Muscle of leg (tissue), 3 donors: ENCODE measurements at regions not wholly inside any gene's neighbourhood (a gene's known extent, or its start where the extent isn't known, plus 50 kb on each side); places are given as distances from the start of the nearest gene placed in this dataset.
A peak's percentile ranks its signal among the peaks of the same experiment; 100 is the strongest.
"Not testable (repeated sequence)": the region's sequence is repeated elsewhere in the genome, so short reads cannot be mapped to it uniquely, and the experiment has no call there.

Experiments
- DNase-seq: peaks from one replicate; pipeline ENCODE4 v3.0.0; 2013
- H3K27ac ChIP-seq: one replicate; pipeline ENCODE4 v1.5.1; 2013; ENCODE audit warnings: mild to moderate bottlenecking, low read length, control low read depth
- H3K27me3 ChIP-seq: one replicate; pipeline ENCODE4 v1.6.1; 2013; ENCODE audit warnings: low read length; ENCODE audit not compliant: control insufficient read depth, insufficient read depth
- H3K36me3 ChIP-seq: one replicate; pipeline ENCODE4 v1.6.1; 2013; ENCODE audit warnings: low read length; ENCODE audit not compliant: control insufficient read depth, insufficient read depth
- H3K4me1 ChIP-seq: one replicate; pipeline ENCODE4 v1.6.1; 2013; ENCODE audit warnings: low read length; ENCODE audit not compliant: control insufficient read depth, insufficient read depth
- H3K4me3 ChIP-seq: one replicate; pipeline ENCODE4 v1.5.1; 2013; ENCODE audit warnings: low read length, control low read depth
- H3K9me3 ChIP-seq: replicated peaks from 2 replicates; pipeline ENCODE4 v1.6.1; 2013; ENCODE audit warnings: low read depth, low read length; ENCODE audit not compliant: control insufficient read depth
- WGBS: methylation state at CpG from one replicate; pipeline ENCODE4 v1.1.5; 2013; ENCODE audit warnings: missing lambda C conversion rate; ENCODE audit not compliant: insufficient coverage; 5-methylcytosine and 5-hydroxymethylcytosine counted together

DNA sequence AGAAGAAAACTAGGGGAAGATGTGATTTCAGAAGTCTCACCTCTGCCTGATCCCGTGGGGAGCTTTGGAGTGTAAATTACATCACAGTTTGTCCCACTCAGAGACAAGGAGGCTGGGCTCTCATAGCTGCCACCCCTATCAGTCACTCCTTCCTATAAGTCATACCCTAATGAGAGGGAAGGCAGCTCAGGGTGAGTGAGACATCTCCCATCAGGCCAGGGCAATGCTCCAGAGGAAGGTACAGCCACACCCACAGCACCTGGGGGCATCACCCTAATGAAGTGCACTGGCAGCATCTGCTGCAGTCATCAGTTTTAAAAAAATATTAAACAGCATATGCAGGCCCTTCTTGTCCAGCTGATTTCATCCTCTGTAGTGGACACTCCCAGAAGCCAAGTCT lies 223.1 kb upstream of the NBPF12 start:
- H3K27ac ChIP-seq, H3K9me3 ChIP-seq, DNase-seq, H3K27me3 ChIP-seq, H3K4me3 ChIP-seq, H3K4me1 ChIP-seq, H3K36me3 ChIP-seq: not testable (repeated sequence)
- WGBS: no CpG with 5 or more reads among the region's 1 CpG

DNA sequence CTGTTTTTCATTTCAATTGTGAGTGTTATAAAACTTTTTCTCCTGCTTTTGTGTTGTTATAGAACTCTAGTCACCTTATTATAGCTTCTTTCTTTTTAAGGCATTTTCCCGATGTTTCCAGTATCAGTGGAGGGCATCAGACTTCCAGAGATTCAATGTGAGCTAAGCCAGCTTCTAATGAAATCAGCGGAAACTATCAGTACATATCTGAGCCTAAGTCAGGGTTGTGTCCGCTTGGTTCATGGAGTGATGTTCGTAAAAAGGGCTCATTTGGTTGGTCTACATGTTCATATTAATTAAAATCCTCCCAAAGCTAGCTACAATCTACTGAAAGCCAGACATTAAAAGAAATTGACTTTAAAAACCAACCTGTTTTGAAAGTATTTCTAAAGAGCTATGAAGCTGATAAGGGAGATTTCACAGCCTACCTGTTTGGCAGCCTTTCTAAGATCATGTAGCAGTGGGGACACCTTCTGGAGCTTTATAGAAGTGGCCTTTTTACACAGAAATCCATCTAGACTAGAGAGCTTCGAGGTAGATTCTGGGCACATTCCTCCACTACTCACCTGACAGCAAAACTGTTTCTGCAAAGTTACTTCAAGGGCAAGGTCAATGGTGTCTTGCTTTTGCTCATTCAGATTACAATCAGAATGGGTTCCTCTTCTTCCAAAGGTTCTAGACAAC lies 227.1 kb upstream of the NBPF12 start:
- no CpG with 5 or more reads among the region's 5 CpGs for WGBS
- not testable (repeated sequence) for H3K4me1 ChIP-seq, H3K36me3 ChIP-seq, H3K27me3 ChIP-seq, H3K9me3 ChIP-seq, H3K4me3 ChIP-seq, H3K27ac ChIP-seq
- peak; percentile 26 for DNase-seq

DNA sequence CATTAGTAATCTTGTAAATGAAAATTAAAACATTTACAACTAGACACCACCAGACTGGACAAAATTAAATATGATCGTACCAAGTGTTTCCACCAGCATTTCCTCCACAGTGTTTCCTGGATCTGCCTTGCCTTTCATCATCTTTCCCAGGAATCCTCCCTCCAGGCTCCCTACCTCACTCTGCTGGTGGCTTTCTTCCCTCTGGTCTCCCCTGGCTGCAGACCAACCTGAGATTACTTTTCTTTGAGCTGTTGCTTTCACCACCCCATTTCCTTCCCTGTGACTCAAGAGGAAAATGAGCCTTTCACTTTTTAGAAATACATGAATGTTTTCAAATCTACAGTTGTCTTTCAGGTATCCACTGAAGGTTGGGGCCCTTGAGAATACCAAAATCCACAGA lies 228.8 kb upstream of the NBPF12 start:
- not testable (repeated sequence) for H3K27me3 ChIP-seq, H3K4me1 ChIP-seq, H3K4me3 ChIP-seq, H3K36me3 ChIP-seq, H3K9me3 ChIP-seq, H3K27ac ChIP-seq, DNase-seq
- no CpG with 5 or more reads among the region's 1 CpG for WGBS

GRCh38 chr1:146704162-146704724 lies 233.9 kb upstream of the NBPF12 start:
- H3K27ac ChIP-seq, H3K4me1 ChIP-seq, DNase-seq, H3K27me3 ChIP-seq, H3K36me3 ChIP-seq, H3K9me3 ChIP-seq, H3K4me3 ChIP-seq: not testable (repeated sequence)
- no CpG with 5 or more reads among the region's 2 CpGs for WGBS

DNA sequence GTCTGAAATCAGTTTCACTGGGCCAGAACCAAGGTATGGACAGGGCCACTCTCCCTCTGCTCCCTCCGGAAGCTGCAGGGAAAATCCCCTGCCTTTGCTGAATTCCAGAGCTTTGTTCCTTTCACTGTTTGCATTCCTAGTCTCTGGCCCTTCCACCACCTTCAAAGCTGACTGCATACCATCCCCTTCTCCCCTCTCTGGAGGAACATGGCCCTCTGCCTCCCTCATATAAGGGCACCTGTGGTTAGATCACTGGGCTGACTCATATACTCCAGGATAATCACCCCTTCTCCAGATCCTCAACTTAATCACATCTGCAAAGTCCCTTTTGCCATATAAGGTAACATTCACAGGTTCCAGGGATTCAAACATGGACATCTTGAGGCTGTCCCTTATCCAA lies 236.8 kb upstream of the NBPF12 start:
- H3K27me3 ChIP-seq, DNase-seq, H3K4me3 ChIP-seq, H3K4me1 ChIP-seq, H3K27ac ChIP-seq, H3K9me3 ChIP-seq, H3K36me3 ChIP-seq: not testable (repeated sequence)
- WGBS: no CpG with 5 or more reads among the region's 1 CpG

DNA sequence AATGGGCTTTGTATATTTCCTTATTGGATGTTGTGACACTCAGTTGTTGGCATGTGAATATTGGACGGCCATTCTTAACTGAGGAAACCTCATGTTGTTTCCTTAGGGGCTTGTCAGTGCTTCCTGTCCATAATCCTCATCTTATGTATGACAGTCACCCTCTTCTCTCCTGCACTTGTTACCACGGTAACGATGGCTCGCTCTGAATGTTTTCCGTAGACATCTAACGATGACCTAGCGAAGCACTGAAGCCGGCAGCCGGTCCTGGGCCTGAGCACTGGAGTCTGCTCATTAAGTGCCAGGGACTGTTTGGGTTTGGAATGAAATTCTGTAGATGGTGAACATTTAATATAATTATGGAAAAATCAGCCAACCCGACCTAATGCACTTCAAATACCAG lies 242.7 kb upstream of the NBPF12 start:
- H3K27me3 ChIP-seq, DNase-seq, H3K36me3 ChIP-seq, H3K4me1 ChIP-seq, H3K9me3 ChIP-seq, H3K4me3 ChIP-seq, H3K27ac ChIP-seq: not testable (repeated sequence)
- WGBS: no CpG with 5 or more reads among the region's 10 CpGs

DNA sequence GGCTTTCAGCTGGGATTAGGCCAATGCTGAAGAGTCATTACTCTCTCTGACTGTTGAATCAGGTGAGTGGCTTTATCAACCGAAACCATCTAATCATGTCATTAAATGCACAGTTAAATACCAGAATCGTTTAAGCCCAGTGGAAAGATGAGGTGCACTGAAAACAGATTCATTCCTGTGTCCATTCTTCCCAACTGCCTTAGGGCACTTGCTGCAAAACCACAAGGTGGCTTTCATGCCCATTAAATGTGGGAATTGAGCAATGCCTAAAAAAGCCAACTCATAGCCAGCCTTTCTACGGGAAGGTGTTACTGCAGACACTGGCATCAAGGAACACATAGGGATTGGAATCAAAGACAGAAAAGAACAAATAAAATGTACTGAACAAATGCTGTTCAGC lies 246.3 kb upstream of the NBPF12 start:
- H3K36me3 ChIP-seq, H3K27me3 ChIP-seq, H3K9me3 ChIP-seq, H3K27ac ChIP-seq, H3K4me3 ChIP-seq, H3K4me1 ChIP-seq, DNase-seq: not testable (repeated sequence)
- no CpG with 5 or more reads among the region's 3 CpGs for WGBS

DNA sequence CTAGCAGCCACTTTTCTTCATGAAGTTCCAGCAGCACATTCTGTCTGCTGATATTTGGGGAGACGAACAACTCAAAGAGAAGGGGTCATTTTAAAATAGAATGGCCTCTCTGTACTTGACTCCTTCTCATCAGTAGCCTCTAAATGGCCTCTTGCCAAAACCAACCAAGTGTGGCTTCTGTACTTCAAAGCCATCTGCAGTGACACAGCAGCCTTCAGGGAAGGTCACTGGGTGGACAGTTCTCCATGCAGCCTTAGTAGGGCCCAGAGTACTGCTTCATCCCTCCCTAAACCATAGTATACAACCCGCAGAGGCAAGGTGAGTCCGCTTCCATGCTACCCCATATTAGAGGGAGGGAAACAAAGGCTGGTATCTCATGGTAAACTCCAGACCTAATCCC lies 249.2 kb upstream of the NBPF12 start:
- H3K36me3 ChIP-seq, H3K4me1 ChIP-seq, DNase-seq, H3K27ac ChIP-seq, H3K4me3 ChIP-seq, H3K27me3 ChIP-seq, H3K9me3 ChIP-seq: not testable (repeated sequence)
- no CpG with 5 or more reads among the region's 3 CpGs for WGBS

DNA sequence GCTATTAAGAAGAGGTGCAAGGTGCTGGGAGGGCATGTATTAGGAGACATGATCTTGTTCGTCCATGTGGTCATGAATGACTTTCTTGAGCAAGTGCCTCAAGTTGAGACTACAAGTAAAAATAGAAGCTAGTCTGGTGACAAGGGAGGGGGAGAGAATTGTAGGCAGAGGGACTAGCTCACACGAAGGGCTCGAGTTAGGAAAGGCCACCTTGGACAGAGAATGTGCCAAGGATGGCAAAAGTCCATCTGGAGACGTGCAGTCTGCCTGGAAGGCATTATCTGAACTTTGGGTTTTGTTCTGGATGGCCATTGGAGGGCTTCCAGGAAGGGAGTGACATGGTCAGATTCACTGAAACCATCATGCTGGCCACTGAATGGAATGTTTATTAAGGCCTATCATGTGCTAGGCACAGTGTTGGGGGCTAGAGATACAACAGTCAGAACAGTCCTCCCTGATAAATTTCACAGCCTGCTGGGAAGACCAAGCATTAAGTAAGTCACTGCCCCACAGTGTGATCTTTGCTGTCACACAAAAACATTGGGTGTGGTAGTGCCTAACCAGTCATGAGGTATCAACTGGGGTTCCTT lies 251.3 kb upstream of the NBPF12 start:
- no CpG with 5 or more reads among the region's 4 CpGs for WGBS
- not testable (repeated sequence) for H3K4me3 ChIP-seq, H3K36me3 ChIP-seq, H3K27me3 ChIP-seq, H3K9me3 ChIP-seq, H3K4me1 ChIP-seq, DNase-seq, H3K27ac ChIP-seq

DNA sequence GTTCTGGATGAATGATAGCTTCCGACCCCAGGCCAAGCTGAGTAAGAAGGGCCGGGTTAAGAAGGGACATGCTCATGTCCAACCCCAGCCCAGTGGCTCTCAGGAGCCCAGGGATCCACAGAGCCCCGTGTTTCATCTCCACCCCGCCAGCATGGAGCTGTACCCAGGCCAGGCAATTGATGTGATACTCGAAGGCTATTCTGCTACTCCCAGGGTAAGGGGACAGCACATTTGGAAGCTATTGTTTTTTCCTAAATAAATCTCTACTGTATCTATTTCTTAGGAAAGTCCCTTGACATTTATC lies 255.0 kb upstream of the NBPF12 start:
- not testable (repeated sequence) for H3K4me1 ChIP-seq, DNase-seq, H3K27ac ChIP-seq, H3K4me3 ChIP-seq, H3K27me3 ChIP-seq, H3K36me3 ChIP-seq, H3K9me3 ChIP-seq
- no CpG with 5 or more reads among the region's 5 CpGs for whole genome bisulfite sequencing
